B cell (primary cell): ENCODE measurements at regions not wholly inside any gene's neighbourhood (a gene's known extent, or its start where the extent isn't known, plus 50 kb on each side); places are given as distances from the start of the nearest gene placed in this dataset.

Experiments used
- ATAC-seq: fragments of 200-7000 bp; cut with Tn5 transposase; one replicate; pipeline ENCODE4 v1.10.0; 2021; ENCODE audit warnings: low read depth, mild to moderate bottlenecking, moderate number of reproducible peaks, moderate library complexity
- CTCF ChIA-PET: fragments of 350-600 bp; sonication (Branson Sonifier 250); formaldehyde crosslinking; loops from one replicate; lab custom pipeline; 2021; ENCODE audit warnings: antibody characterized with exemption, inconsistent platforms; lab: Charles Lee
- POLR2A ChIA-PET: fragments of 350-600 bp; sonication (Branson Sonifier 250); formaldehyde crosslinking; loops from one replicate; lab custom pipeline; 2021; ENCODE audit warnings: antibody characterized with exemption; lab: Charles Lee
- DNase-seq: peaks from one replicate; pipeline ENCODE4 v3.0.0; 2013
- H2AFZ ChIP-seq: 2 replicates; pipeline ENCODE4 v1.6.1; 2012; ENCODE audit warnings: mild to moderate bottlenecking, low read depth, low read length; ENCODE audit not compliant: insufficient read depth, poor library complexity, severe bottlenecking
- H3K27ac ChIP-seq, 2 donors: 1 replicate in 1 of 2; 2 replicates in 1 of 2; pipeline ENCODE4 v1.5.1; 2012 to 2013; ENCODE audit warnings: low read length in 2 of 2, mild to moderate bottlenecking in 2 of 2, moderate library complexity in 1 of 2
- H3K27me3 ChIP-seq, 4 experiments: fragments of 200-600 bp in 1 of 4; sonication (generic) in 1 of 4; replicated peaks in 1 of 4; 1 replicate in 2 of 4; 2 replicates in 2 of 4; pipeline versions ENCODE4 v1.6.1 to v1.7.0; 2013 to 2016; ENCODE audit warnings: low read length in 3 of 4, mild to moderate bottlenecking in 2 of 4, mixed read lengths in 1 of 4, moderate library complexity in 1 of 4; ENCODE audit not compliant: insufficient read depth in 4 of 4, control insufficient read depth in 3 of 4; ENCODE audit errors: control extremely low read depth in 1 of 4
- H3K36me3 ChIP-seq, 2 experiments: replicated peaks in 1 of 2; 1 replicate in 1 of 2; 2 replicates in 1 of 2; pipeline versions ENCODE4 v1.6.1 to v1.7.1; 2013; ENCODE audit warnings: low read length in 1 of 2; ENCODE audit not compliant: insufficient read depth in 2 of 2, control insufficient read depth in 1 of 2; ENCODE audit errors: control extremely low read depth in 1 of 2, extremely low read depth in 1 of 2
- H3K4me1 ChIP-seq, 2 donors: fragments of 200-600 bp in 1 of 2; sonication (generic) in 1 of 2; 1 replicate in 1 of 2; 2 replicates in 1 of 2; pipeline versions ENCODE4 v1.5.1 to v1.6.1; 2013 to 2017; ENCODE audit warnings: low read length in 2 of 2; ENCODE audit not compliant: control insufficient read depth in 2 of 2, insufficient read depth in 2 of 2
- H3K4me2 ChIP-seq: replicated peaks from 2 replicates; pipeline ENCODE3; 2012; ENCODE audit warnings: mild to moderate bottlenecking, low read depth, low read length; ENCODE audit not compliant: poor library complexity, severe bottlenecking
- H3K4me3 ChIP-seq, 5 experiments: fragments of 200-600 bp in 1 of 5; sonication (generic) in 1 of 5; 1 replicate in 3 of 5; 2 replicates in 2 of 5; pipeline versions ENCODE4 v1.5.1 to v1.7.0; 2011 to 2016; ENCODE audit warnings: low read length in 4 of 5, mild to moderate bottlenecking in 4 of 5, low read depth in 2 of 5, control low read depth in 1 of 5, moderate library complexity in 1 of 5; ENCODE audit not compliant: insufficient read depth in 1 of 5; ENCODE audit errors: control extremely low read depth in 1 of 5, extremely low read depth in 1 of 5
- H3K79me2 ChIP-seq: fragments of 200-600 bp; sonication (generic); one replicate; pipeline ENCODE4 v1.6.0; 2016; ENCODE audit warnings: low read length; ENCODE audit not compliant: control insufficient read depth, insufficient read depth
- H3K9ac ChIP-seq: fragments of 200-600 bp; sonication (generic); 2 replicates; pipeline ENCODE4 v1.6.1; 2017; ENCODE audit warnings: mild to moderate bottlenecking, low read length, moderate library complexity
- H3K9me3 ChIP-seq, 3 donors: one replicate each; pipeline versions ENCODE4 v1.6.1 to v1.7.1; 2013; ENCODE audit warnings: low read length in 2 of 3; ENCODE audit not compliant: control insufficient read depth in 2 of 3, insufficient read depth in 1 of 3; ENCODE audit errors: control extremely low read depth in 1 of 3
- H4K20me1 ChIP-seq: 2 replicates; pipeline ENCODE4 v1.6.0; 2012; ENCODE audit warnings: mild to moderate bottlenecking, low read length; ENCODE audit not compliant: insufficient read depth, control insufficient read depth, poor library complexity, severe bottlenecking
- H3K27ac Mint-ChIP-seq: one replicate; pipeline ENCODE4 v1.8.0; 2021; ENCODE audit warnings: mixed read lengths
- H3K27me3 Mint-ChIP-seq: one replicate; pipeline ENCODE4 v1.8.0; 2021; ENCODE audit warnings: mixed read lengths
- H3K4me1 Mint-ChIP-seq: one replicate; pipeline ENCODE4 v1.8.0; 2021; ENCODE audit warnings: mixed read lengths
- H3K4me3 Mint-ChIP-seq: one replicate; pipeline ENCODE4 v1.8.0; 2021; ENCODE audit warnings: mixed read lengths
- H3K9me3 Mint-ChIP-seq: one replicate; pipeline ENCODE4 v1.8.0; 2022; ENCODE audit warnings: mixed read lengths; ENCODE audit not compliant: insufficient read depth
- EZH2 ChIP-seq: IDR thresholded peaks from 2 replicates; pipeline ENCODE4 v1.6.1; 2012; ENCODE audit warnings: borderline replicate concordance, low read depth, mild to moderate bottlenecking, moderate library complexity, low read length; ENCODE audit not compliant: insufficient read depth, poor library complexity, severe bottlenecking
- WGBS: methylation state at CpG from one replicate; pipeline ENCODE4 v1.1.5; 2013; ENCODE audit warnings: missing lambda C conversion rate; ENCODE audit not compliant: insufficient coverage; 5-methylcytosine and 5-hydroxymethylcytosine counted together
- intact Hi-C: fragments of 100-400 bp; cut with micrococcal nuclease; formaldehyde crosslinking; loops from one replicate; pipeline ENCODE4 v1.10.0; 2022
- TF ChIP-seq, protein P1 (sequence below): fragments of 200-600 bp; IDR thresholded peaks from one replicate; pipeline ENCODE4 v1.8.0; 2022; ENCODE audit warnings: antibody characterized with exemption, mild to moderate bottlenecking

GRCh38 chr6:67643281-67643680, 991.8 kb upstream of the ADGRB3 start:
- no peak for ATAC-seq
- no peaks in the 10 kb centered on the region for H3K4me1 Mint-ChIP-seq
- TF ChIP-seq EZH2, result no peak
- TF ChIP-seq, protein P1, sequence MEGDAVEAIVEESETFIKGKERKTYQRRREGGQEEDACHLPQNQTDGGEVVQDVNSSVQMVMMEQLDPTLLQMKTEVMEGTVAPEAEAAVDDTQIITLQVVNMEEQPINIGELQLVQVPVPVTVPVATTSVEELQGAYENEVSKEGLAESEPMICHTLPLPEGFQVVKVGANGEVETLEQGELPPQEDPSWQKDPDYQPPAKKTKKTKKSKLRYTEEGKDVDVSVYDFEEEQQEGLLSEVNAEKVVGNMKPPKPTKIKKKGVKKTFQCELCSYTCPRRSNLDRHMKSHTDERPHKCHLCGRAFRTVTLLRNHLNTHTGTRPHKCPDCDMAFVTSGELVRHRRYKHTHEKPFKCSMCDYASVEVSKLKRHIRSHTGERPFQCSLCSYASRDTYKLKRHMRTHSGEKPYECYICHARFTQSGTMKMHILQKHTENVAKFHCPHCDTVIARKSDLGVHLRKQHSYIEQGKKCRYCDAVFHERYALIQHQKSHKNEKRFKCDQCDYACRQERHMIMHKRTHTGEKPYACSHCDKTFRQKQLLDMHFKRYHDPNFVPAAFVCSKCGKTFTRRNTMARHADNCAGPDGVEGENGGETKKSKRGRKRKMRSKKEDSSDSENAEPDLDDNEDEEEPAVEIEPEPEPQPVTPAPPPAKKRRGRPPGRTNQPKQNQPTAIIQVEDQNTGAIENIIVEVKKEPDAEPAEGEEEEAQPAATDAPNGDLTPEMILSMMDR, result no peak
- H3K27ac ChIP-seq, result no peak overlapping the region
- no peak overlapping the region for H3K4me2 ChIP-seq
- no peaks in the 10 kb centered on the region for H3K27me3 Mint-ChIP-seq
- H3K27me3 ChIP-seq, result no peaks in the 10 kb centered on the region
- no peak for DNase-seq
- H3K79me2 ChIP-seq, result no peaks in the 10 kb centered on the region
- H3K4me1 ChIP-seq, result no peaks in the 10 kb centered on the region
- H3K4me3 Mint-ChIP-seq, result no peak overlapping the region
- H2AFZ ChIP-seq, result no peak overlapping the region
- no peak overlapping the region for H3K4me3 ChIP-seq
- 40% methylated on average over 1 of the region's 1 CpG for WGBS
- H3K9ac ChIP-seq, result no peak overlapping the region
- H3K9me3 ChIP-seq, result no peaks in the 10 kb centered on the region
- ChIA-PET CTCF (no interaction called here), POLR2A (no interaction called here)
- H4K20me1 ChIP-seq, result no peaks in the 10 kb centered on the region
- intact Hi-C loops, result no loop called here
- no peaks in the 10 kb centered on the region for H3K9me3 Mint-ChIP-seq
- H3K36me3 ChIP-seq, result no peaks in the 10 kb centered on the region
- no peak overlapping the region for H3K27ac Mint-ChIP-seq

DNA sequence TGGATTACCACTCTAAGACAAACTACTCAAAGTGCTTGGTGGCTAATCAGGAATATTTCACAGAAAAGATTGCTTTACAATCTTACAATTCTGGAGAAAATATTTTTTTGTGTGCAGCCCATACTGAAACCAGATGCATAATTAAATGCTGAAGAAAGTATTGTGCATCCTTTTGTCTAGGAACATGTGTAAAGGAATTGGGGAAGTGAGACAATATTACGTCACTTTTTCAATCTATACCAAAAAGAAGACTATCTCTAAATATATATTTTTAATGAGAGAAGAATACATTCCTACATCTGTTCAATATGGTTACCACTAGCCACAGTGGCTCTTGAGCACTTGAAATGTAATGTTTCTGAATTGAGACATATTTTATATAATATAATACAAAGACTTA, 992.5 kb upstream of the ADGRB3 start:
- H3K27ac ChIP-seq, result no peak overlapping the region
- no peak overlapping the region for H3K4me2 ChIP-seq
- intact Hi-C loops, result no loop called here
- ATAC-seq (no peak), DNase-seq (no peak)
- no peaks in the 10 kb centered on the region for H3K27me3 ChIP-seq
- no peaks in the 10 kb centered on the region for H3K4me1 ChIP-seq
- Mint-ChIP-seq H3K27me3 (no peaks in the 10 kb centered on the region), H3K4me1 (no peaks in the 10 kb centered on the region), H3K4me3 (no peak overlapping the region), H3K9me3 (no peaks in the 10 kb centered on the region), H3K27ac (no peak overlapping the region)
- no peak overlapping the region for H2AFZ ChIP-seq
- no peaks in the 10 kb centered on the region for H3K36me3 ChIP-seq
- H3K4me3 ChIP-seq, result no peak overlapping the region
- no peaks in the 10 kb centered on the region for H4K20me1 ChIP-seq
- no peak for TF ChIP-seq EZH2
- TF ChIP-seq, protein P1, result no peak
- ChIA-PET POLR2A (no interaction called here), CTCF (no interaction called here)
- no CpG with 5 or more reads among the region's 1 CpG for WGBS
- H3K9ac ChIP-seq, result no peak overlapping the region
- H3K9me3 ChIP-seq, result no peaks in the 10 kb centered on the region
- H3K79me2 ChIP-seq, result no peaks in the 10 kb centered on the region
